Endodermal cell (in vitro differentiated cells): ENCODE measurements at regions not wholly inside any gene's neighbourhood (a gene's known extent, or its start where the extent isn't known, plus 50 kb on each side); places are given as distances from the start of the nearest gene placed in this dataset.
"Not testable (repeated sequence)": the region's sequence is repeated elsewhere in the genome, so short reads cannot be mapped to it uniquely, and the experiment has no call there.

Source experiments
- DNase-seq: peaks from one replicate; pipeline ENCODE4 v3.0.0-alpha.2; 2017
- H3K27ac ChIP-seq: 2 replicates; pipeline ENCODE4 v1.5.1; 2013; ENCODE audit warnings: mild to moderate bottlenecking, low read depth, low read length, moderate library complexity
- H3K27me3 ChIP-seq: 2 replicates; pipeline ENCODE4 v1.6.1; 2013; ENCODE audit warnings: mild to moderate bottlenecking, low read length, moderate library complexity; ENCODE audit not compliant: insufficient read depth, control insufficient read depth, poor library complexity, severe bottlenecking
- H3K36me3 ChIP-seq: 2 replicates; pipeline ENCODE4 v1.7.0; 2013; ENCODE audit warnings: mild to moderate bottlenecking, low read length, moderate library complexity; ENCODE audit not compliant: control insufficient read depth, insufficient read depth
- H3K4me1 ChIP-seq: one replicate; pipeline ENCODE4 v1.7.0; 2013; ENCODE audit warnings: low read length; ENCODE audit not compliant: control insufficient read depth, insufficient read depth
- H3K4me3 ChIP-seq: 2 replicates; pipeline ENCODE4 v1.5.1; 2013; ENCODE audit warnings: mild to moderate bottlenecking, low read length, moderate library complexity
- H3K9ac ChIP-seq: 2 replicates; pipeline ENCODE4 v1.6.1; 2013; ENCODE audit warnings: mild to moderate bottlenecking, low read length, moderate library complexity; ENCODE audit not compliant: poor library complexity, severe bottlenecking; ENCODE audit errors: extremely low read depth
- H3K9me3 ChIP-seq: 2 replicates; pipeline ENCODE4 v1.6.1; 2013; ENCODE audit warnings: mild to moderate bottlenecking, low read length, moderate library complexity; ENCODE audit not compliant: control insufficient read depth
- H3K27ac Mint-ChIP-seq: 2 replicates; pipeline ENCODE4 v1.8.0; 2020; ENCODE audit warnings: mixed read lengths
- H3K27me3 Mint-ChIP-seq: 2 replicates; pipeline ENCODE4 v1.8.0; 2021; ENCODE audit warnings: mild to moderate bottlenecking, mixed read lengths; ENCODE audit not compliant: insufficient read depth
- H3K36me3 Mint-ChIP-seq: 2 replicates; pipeline ENCODE4 v1.8.0; 2020; ENCODE audit warnings: low read depth, mixed read lengths
- H3K4me1 Mint-ChIP-seq: 2 replicates; pipeline ENCODE4 v1.8.0; 2020; ENCODE audit warnings: mixed read lengths
- H3K4me3 Mint-ChIP-seq: 2 replicates; pipeline ENCODE4 v1.8.0; 2020; ENCODE audit warnings: mild to moderate bottlenecking, moderate library complexity, mixed read lengths
- H3K9me3 Mint-ChIP-seq: 2 replicates; pipeline ENCODE4 v1.8.0; 2020; ENCODE audit warnings: mild to moderate bottlenecking, mixed read lengths
- CTCF ChIP-seq: fragments of 200-600 bp; sonication (generic); conservative IDR thresholded peaks from 2 replicates; pipeline ENCODE4 v1.5.0; 2021; ENCODE audit warnings: antibody characterized with exemption, mild to moderate bottlenecking
- WGBS, 2 experiments: methylation state at CpG; one replicate each; pipeline versions ENCODE4 v1.1.5 to v1.1.7; 2013; ENCODE audit warnings: missing lambda C conversion rate in 2 of 2, mixed read lengths in 1 of 2; ENCODE audit not compliant: insufficient coverage in 1 of 2, insufficient read length in 1 of 2; 5-methylcytosine and 5-hydroxymethylcytosine counted together

- Histone ChIP-seq H3K4me3 (no peak overlapping the region), H3K9ac (no peak overlapping the region), H3K27me3 (no peaks in the 10 kb centered on the region), H3K36me3 (no peaks in the 10 kb centered on the region), H3K4me1 (no peaks in the 10 kb centered on the region), H3K9me3 (no peaks in the 10 kb centered on the region), H3K27ac (no peak overlapping the region)
- Mint-ChIP-seq H3K27me3 (no peaks in the 10 kb centered on the region), H3K36me3 (peaks cover 11% of the 10 kb centered on the region), H3K9me3 (peaks cover 33% of the 10 kb centered on the region), H3K4me3 (no peak overlapping the region), H3K4me1 (peaks cover 4% of the 10 kb centered on the region), H3K27ac (no peak overlapping the region)
- WGBS, 2 experiments: 100% methylated on average over 2 to 4 of the region's 6 CpGs
- DNase-seq: no peak
- peak; percentile 58 for TF ChIP-seq CTCF
Observed at GRCh38 chrX:45801554-45801953, 600.9 kb upstream of the DIPK2B start.

- not testable (repeated sequence) for H3K36me3 Mint-ChIP-seq, H3K4me3 ChIP-seq, DNase-seq, H3K4me3 Mint-ChIP-seq, H3K36me3 ChIP-seq, H3K27ac ChIP-seq, H3K9ac ChIP-seq, H3K9me3 ChIP-seq, H3K27me3 ChIP-seq, H3K27ac Mint-ChIP-seq, H3K4me1 ChIP-seq, H3K27me3 Mint-ChIP-seq, H3K4me1 Mint-ChIP-seq
- H3K9me3 Mint-ChIP-seq: peaks cover 34% of the 10 kb centered on the region
- WGBS, 2 experiments: 83 to 85% methylated on average over 1 to 15 of the region's 16 CpGs
Observed at GRCh38 chrX:45800746-45801453, 600.2 kb upstream of the DIPK2B start.

- Histone ChIP-seq H3K9ac (no peak overlapping the region), H3K27me3 (no peaks in the 10 kb centered on the region), H3K36me3 (peaks cover 6% of the 10 kb centered on the region), H3K9me3 (no peaks in the 10 kb centered on the region), H3K27ac (no peak overlapping the region), H3K4me1 (no peaks in the 10 kb centered on the region), H3K4me3 (no peak overlapping the region)
- no peak for TF ChIP-seq CTCF
- H3K36me3 Mint-ChIP-seq: peaks cover 10% of the 10 kb centered on the region
- no peak overlapping the region for H3K27ac Mint-ChIP-seq
- no peaks in the 10 kb centered on the region for H3K27me3 Mint-ChIP-seq
- no peak overlapping the region for H3K4me3 Mint-ChIP-seq
- 60 to 94% methylated on average over 1 to 3 of the region's 6 CpGs for WGBS, 2 experiments
- peaks cover 34% of the 10 kb centered on the region for H3K9me3 Mint-ChIP-seq
- peaks cover 4% of the 10 kb centered on the region for H3K4me1 Mint-ChIP-seq
- no peak for DNase-seq
Observed at GRCh38 chrX:45799576-45799975, 598.9 kb upstream of the DIPK2B start.

GRCh38 chrX:45795546-45795945 lies 594.9 kb upstream of the DIPK2B start:
- H3K27ac Mint-ChIP-seq: no peak overlapping the region
- Histone ChIP-seq H3K9me3 (peaks cover 12% of the 10 kb centered on the region), H3K36me3 (peaks cover 16% of the 10 kb centered on the region), H3K27ac (no peak overlapping the region), H3K4me3 (no peak overlapping the region), H3K4me1 (no peaks in the 10 kb centered on the region), H3K9ac (no peak overlapping the region), H3K27me3 (no peaks in the 10 kb centered on the region)
- DNase-seq: no peak
- H3K4me1 Mint-ChIP-seq: no peaks in the 10 kb centered on the region
- no peak overlapping the region for H3K4me3 Mint-ChIP-seq
- no peaks in the 10 kb centered on the region for H3K27me3 Mint-ChIP-seq
- H3K36me3 Mint-ChIP-seq: peaks cover 28% of the 10 kb centered on the region
- H3K9me3 Mint-ChIP-seq: peaks cover 53% of the 10 kb centered on the region
- TF ChIP-seq CTCF: no peak
